ENCODE measurements at regions not wholly inside any gene's neighbourhood (a gene's known extent, or its start where the extent isn't known, plus 50 kb on each side); places are given as distances from the start of the nearest gene placed in this dataset.

DNA sequence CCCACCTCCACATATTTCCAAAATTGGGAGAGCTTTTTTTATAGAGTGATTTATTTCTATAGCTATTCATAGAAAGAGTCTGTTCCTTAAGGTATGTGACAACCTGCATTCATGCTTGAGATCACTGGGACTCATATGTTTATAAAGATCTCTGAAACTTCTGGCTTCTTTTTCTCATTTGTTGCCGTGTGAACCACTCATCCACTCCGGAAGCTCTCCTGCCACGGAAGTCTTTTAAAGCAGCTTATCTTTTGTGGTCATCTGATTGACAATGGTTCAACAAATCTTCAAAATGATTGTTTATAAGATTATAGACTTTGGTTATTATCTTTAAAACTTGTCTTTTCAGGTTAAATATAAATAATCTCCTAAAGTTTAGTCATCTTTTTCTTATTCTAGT lies 260.5 kb downstream of the C3orf38 start:
- Histone ChIP-seq H3K79me2 (ENCODE audit: insufficient read depth) (no peaks in the 10 kb centered on the region), H3K27me3 (ENCODE audit: insufficient read depth) (no peaks in the 10 kb centered on the region), H3K4me3 (ENCODE audit: low read depth in 2 of 2, low read length in 1 of 2) (no peak overlapping the region), H4K20me1 (ENCODE audit: insufficient read depth) (no peaks in the 10 kb centered on the region), H3K4me1 (ENCODE audit: control insufficient read depth in 1 of 2, insufficient read depth in 2 of 2, low read depth in 1 of 2, low read length in 1 of 2) (no peaks in the 10 kb centered on the region), H2AFZ (ENCODE audit: low read depth) (no peak overlapping the region), H3K9me3 (no peaks in the 10 kb centered on the region), H3K9me2 (no peaks in the 10 kb centered on the region), H3K4me2 (no peak overlapping the region), H3K9ac (no peak overlapping the region), H3K36me3 (replicated peaks in 1 of 2; ENCODE audit: control insufficient read depth in 1 of 2, insufficient read depth in 2 of 2, low read length in 1 of 2) (no peaks in the 10 kb centered on the region), H3F3A (replicated peaks; ENCODE audit: insufficient read depth) (no peaks in the 10 kb centered on the region), H3K27ac (ENCODE audit: low read depth in 2 of 2, low read length in 1 of 2) (no peak overlapping the region)
- 0% methylated on average over 3 of the region's 3 CpGs for WGBS (ENCODE audit: low lambda C conversion rate)
- no peak for DNase-seq
- TF ChIP-seq SIN3A (IDR thresholded peaks at IDR 0.05; ENCODE audit: borderline replicate concordance, low read depth, low read length), result no peak
- TF ChIP-seq GATA2 (CRISPR knock-in tag; IDR thresholded peaks at IDR 0.05), result no peak
- TF ChIP-seq, protein P1, sequence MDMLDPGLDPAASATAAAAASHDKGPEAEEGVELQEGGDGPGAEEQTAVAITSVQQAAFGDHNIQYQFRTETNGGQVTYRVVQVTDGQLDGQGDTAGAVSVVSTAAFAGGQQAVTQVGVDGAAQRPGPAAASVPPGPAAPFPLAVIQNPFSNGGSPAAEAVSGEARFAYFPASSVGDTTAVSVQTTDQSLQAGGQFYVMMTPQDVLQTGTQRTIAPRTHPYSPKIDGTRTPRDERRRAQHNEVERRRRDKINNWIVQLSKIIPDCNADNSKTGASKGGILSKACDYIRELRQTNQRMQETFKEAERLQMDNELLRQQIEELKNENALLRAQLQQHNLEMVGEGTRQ (IDR thresholded peaks at IDR 0.05; ENCODE audit: borderline replicate concordance, low read depth, low read length), result no peak
- TF ChIP-seq MXI1 (IDR thresholded peaks at IDR 0.05; ENCODE audit: low read depth, low read length), result no peak
- TF ChIP-seq RXRA (IDR thresholded peaks at IDR 0.05; ENCODE audit: borderline replicate concordance, low read depth), result no peak
- TF ChIP-seq GABPA (IDR thresholded peaks at IDR 0.05; ENCODE audit: low read depth), result no peak
- TF ChIP-seq FOXM1 (IDR thresholded peaks at IDR 0.05; ENCODE audit: low read depth), result no peak
- TF ChIP-seq, protein P2, sequence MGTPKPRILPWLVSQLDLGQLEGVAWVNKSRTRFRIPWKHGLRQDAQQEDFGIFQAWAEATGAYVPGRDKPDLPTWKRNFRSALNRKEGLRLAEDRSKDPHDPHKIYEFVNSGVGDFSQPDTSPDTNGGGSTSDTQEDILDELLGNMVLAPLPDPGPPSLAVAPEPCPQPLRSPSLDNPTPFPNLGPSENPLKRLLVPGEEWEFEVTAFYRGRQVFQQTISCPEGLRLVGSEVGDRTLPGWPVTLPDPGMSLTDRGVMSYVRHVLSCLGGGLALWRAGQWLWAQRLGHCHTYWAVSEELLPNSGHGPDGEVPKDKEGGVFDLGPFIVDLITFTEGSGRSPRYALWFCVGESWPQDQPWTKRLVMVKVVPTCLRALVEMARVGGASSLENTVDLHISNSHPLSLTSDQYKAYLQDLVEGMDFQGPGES (IDR thresholded peaks at IDR 0.05; ENCODE audit: low read depth, low read length), result no peak
- no peak for TF ChIP-seq EP300 (IDR thresholded peaks at IDR 0.05; ENCODE audit: borderline replicate concordance in 1 of 2, low read depth in 1 of 2, low read length in 1 of 2)
- TF ChIP-seq, protein P3, sequence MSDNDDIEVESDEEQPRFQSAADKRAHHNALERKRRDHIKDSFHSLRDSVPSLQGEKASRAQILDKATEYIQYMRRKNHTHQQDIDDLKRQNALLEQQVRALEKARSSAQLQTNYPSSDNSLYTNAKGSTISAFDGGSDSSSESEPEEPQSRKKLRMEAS (IDR thresholded peaks at IDR 0.05; ENCODE audit: low read depth), result no peak
- no peak for TF ChIP-seq NRF1 (IDR thresholded peaks at IDR 0.05; ENCODE audit: low read depth, low read length)
- no peak for TF ChIP-seq FOXJ3 (CRISPR knock-in tag; IDR thresholded peaks at IDR 0.05)
- no peak for TF ChIP-seq YY1 (IDR thresholded peaks at IDR 0.05; ENCODE audit: low read depth)
- TF ChIP-seq TEAD4 (IDR thresholded peaks at IDR 0.05; ENCODE audit: borderline replicate concordance, insufficient read depth), result no peak
- TF ChIP-seq, protein P4, sequence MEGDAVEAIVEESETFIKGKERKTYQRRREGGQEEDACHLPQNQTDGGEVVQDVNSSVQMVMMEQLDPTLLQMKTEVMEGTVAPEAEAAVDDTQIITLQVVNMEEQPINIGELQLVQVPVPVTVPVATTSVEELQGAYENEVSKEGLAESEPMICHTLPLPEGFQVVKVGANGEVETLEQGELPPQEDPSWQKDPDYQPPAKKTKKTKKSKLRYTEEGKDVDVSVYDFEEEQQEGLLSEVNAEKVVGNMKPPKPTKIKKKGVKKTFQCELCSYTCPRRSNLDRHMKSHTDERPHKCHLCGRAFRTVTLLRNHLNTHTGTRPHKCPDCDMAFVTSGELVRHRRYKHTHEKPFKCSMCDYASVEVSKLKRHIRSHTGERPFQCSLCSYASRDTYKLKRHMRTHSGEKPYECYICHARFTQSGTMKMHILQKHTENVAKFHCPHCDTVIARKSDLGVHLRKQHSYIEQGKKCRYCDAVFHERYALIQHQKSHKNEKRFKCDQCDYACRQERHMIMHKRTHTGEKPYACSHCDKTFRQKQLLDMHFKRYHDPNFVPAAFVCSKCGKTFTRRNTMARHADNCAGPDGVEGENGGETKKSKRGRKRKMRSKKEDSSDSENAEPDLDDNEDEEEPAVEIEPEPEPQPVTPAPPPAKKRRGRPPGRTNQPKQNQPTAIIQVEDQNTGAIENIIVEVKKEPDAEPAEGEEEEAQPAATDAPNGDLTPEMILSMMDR (IDR thresholded peaks at IDR 0.05), result no peak
- TF ChIP-seq RFX5 (IDR thresholded peaks at IDR 0.05; ENCODE audit: low read length), result no peak
- TF ChIP-seq FOSL2 (IDR thresholded peaks at IDR 0.05; ENCODE audit: borderline replicate concordance, low read depth), result no peak
- CTCF ChIA-PET, result no interaction called here
- POLR2A ChIA-PET, result no interaction called here
